ENCODE measurements at regions not wholly inside any gene's neighbourhood (a gene's known extent, or its start where the extent isn't known, plus 50 kb on each side); places are given as distances from the start of the nearest gene placed in this dataset.

- Histone ChIP-seq H2BK12ac (ENCODE audit: insufficient read length, low read depth, low read length) (no peak overlapping the region), H3K4me1 (ENCODE audit: insufficient read depth, low read length) (no peaks in the 10 kb centered on the region), H3K56ac (ENCODE audit: insufficient read length, low read depth, low read length) (no peak overlapping the region), H2AFZ (ENCODE audit: low read length) (no peak overlapping the region), H4K20me1 (ENCODE audit: control insufficient read depth, insufficient read depth, insufficient read length) (no peaks in the 10 kb centered on the region), H2BK120ac (ENCODE audit: low read depth, low read length, poor library complexity, severe bottlenecking) (no peak overlapping the region), H4K91ac (ENCODE audit: insufficient read length, low read depth, low read length) (no peak overlapping the region), H3K23me2 (ENCODE audit: insufficient read length, low read depth, low read length, poor library complexity, severe bottlenecking) (peaks cover 2% of the 10 kb centered on the region), H3K79me1 (ENCODE audit: insufficient read depth, low read depth, low read length, poor library complexity, severe bottlenecking) (no peaks in the 10 kb centered on the region), H3K18ac (ENCODE audit: insufficient read length, low read depth, low read length) (no peak overlapping the region), H3K23ac (ENCODE audit: insufficient read length, low read depth, low read length) (no peak overlapping the region), H3K4me2 (ENCODE audit: insufficient read depth, insufficient read length, low read length) (no peak overlapping the region), H2BK5ac (ENCODE audit: insufficient read length, low read length) (no peak overlapping the region), H4K8ac (replicated peaks; ENCODE audit: insufficient read length, low read depth, low read length) (no peak overlapping the region), H2BK20ac (ENCODE audit: low read depth, low read length, poor library complexity, severe bottlenecking) (no peak overlapping the region), H3K4ac (ENCODE audit: low read depth, low read length) (no peak overlapping the region), H3K27me3 (ENCODE audit: insufficient read depth, low read length) (no peaks in the 10 kb centered on the region), H3K9ac (ENCODE audit: extremely low read depth, insufficient read length, low read length) (no peak overlapping the region), H3T11ph (ENCODE audit: low read length) (no peak overlapping the region), H4K5ac (ENCODE audit: insufficient read length, low read depth, low read length) (no peak overlapping the region), H3K27ac (ENCODE audit: insufficient read length, low read depth, low read length) (no peak overlapping the region), H2AK5ac (ENCODE audit: insufficient read length, low read length) (no peak overlapping the region), H2BK15ac (ENCODE audit: low read depth, low read length) (no peak overlapping the region), H3K14ac (ENCODE audit: insufficient read depth, low read length) (no peak overlapping the region), H3K79me2 (ENCODE audit: insufficient read depth, low read length) (no peaks in the 10 kb centered on the region), H3K9me3 (ENCODE audit: control insufficient read depth, low read depth, low read length) (no peaks in the 10 kb centered on the region)
- Mint-ChIP-seq H3K4me3 (no peak overlapping the region), H3K27me3 (ENCODE audit: low read depth) (no peaks in the 10 kb centered on the region; the same call in 1 of the 2 replicates), H3K36me3 (ENCODE audit: insufficient read depth in 1 of 3, low read depth in 3 of 3) (peaks cover 0 to 3% (median 0%) of the 10 kb centered on the region in 3 experiments; a peak in 1 of 7 replicates), H3K27ac (no peak overlapping the region), H3K4me1 (peaks cover 2 to 13% of the 10 kb centered on the region in 2 experiments; a peak in 3 of 4 replicates), H3K9me3 (peaks cover 0 to 4% of the 10 kb centered on the region in 2 experiments; a peak in 1 of 5 replicates)
- DNase-seq, result no peak
- TF ChIP-seq CTCF (conservative IDR thresholded peaks at IDR 0.05), result no peak
- no CpG with 5 or more reads among the region's 11 CpGs for WGBS (ENCODE audit: extremely low coverage, insufficient read length, low lambda C conversion rate)
Measured at GRCh38 chr3:194944526-194944925, 258.8 kb downstream of the FAM43A start.
